LoVo (cell line): ENCODE measurements at regions not wholly inside any gene's neighbourhood (a gene's known extent, or its start where the extent isn't known, plus 50 kb on each side); places are given as distances from the start of the nearest gene placed in this dataset.
"Not testable (repeated sequence)": the region's sequence is repeated elsewhere in the genome, so short reads cannot be mapped to it uniquely, and the experiment has no call there.

Experiments used
- DNase-seq: peaks from one replicate; pipeline ENCODE4 v3.0.0-alpha.2; 2016; ENCODE audit warnings: low spot score

DNA sequence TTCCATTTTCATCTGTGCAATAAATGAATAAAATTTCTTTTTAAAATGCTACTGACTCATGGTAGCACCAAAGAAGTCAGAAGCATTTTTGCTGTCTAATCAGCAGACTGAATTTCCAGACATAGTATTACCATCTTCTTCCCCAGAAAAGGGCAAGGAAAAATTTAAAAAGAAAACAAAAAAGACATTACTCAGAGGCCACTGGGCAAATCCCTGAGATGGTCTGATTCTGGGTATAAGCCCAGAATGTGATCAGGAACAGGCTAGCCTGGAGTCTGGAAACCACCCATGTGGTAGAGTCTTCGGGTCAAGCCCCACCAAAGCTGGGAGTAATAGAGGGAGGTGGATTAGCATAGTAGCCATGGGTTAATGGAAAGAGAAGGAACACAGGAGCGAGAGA, 342.8 kb downstream of the FBXW7 start:
- no peak for DNase-seq

DNA sequence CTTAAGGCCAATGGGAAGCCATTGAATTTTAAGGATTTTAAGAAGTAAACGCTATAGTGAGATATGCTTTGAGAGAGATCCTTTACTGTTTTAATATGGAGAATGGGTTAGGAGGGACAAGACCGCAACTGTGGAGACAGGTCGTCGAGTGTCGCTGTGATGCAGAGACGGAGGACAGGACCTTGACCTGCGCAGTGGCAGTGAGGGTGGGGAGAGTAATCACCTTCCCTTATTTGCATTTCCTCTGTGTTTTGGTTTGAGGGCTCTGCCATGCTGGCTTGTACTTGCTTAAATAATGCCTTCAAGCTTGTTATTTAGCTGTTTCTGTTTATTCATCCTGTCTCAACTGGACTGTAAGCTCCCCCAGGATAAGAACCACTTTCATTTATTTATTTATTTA, 345.0 kb downstream of the FBXW7 start:
- no peak for DNase-seq

DNA sequence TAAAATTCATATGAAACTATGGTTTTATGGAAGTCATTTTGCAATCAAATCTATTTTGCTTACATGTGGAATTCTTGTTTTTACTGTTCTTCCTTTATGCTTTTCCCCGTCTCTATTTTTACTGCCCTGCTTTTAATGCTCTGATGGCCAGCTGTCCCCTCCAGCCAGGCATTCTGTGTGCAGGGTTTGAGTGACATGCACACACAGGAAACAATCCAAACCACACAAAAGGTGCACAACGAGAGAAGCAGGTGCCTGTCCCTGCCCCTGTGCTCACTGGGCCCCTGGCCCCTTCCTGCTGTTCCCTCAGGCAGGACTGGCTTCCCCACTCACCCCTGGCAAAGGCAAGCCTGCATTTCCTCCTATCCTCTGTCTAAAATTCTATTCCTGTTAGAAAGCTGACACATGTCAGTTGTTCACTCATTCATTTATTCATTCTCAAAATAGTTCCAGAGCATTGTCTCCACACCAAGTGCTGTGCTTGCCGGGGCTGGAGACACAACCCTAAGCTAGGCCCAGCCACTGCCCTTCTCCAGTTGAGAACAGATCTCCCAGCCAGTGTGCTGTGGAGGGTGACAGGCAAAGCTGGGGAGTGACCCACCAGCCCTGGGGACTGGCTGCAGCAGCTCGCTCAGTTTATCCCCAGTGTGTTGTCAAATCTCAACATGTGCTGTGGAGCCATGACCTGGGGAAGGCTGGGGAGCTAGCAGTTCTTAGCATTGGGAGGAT, 346.3 kb downstream of the FBXW7 start:
- no peak for DNase-seq

DNA sequence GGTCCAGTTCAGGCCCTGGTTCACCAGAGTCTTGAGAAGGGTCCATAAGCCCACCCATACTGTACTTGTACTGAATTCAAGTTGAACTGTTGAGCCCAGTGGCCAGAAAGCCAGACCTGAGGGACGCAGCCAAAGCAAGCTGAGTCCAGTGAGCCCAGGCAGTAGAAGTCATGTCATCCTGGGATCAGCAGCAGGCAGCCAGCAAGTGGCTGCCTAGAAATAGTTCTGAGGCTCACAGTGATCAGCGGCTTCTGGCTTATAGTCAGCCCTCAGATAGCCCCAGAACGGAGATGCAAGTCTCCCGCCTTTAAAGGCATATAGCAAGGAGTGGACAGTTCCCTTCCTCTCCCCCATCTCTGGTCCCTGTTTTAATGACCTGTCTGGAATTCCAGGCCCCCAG, 347.1 kb downstream of the FBXW7 start:
- DNase-seq = no peak

DNA sequence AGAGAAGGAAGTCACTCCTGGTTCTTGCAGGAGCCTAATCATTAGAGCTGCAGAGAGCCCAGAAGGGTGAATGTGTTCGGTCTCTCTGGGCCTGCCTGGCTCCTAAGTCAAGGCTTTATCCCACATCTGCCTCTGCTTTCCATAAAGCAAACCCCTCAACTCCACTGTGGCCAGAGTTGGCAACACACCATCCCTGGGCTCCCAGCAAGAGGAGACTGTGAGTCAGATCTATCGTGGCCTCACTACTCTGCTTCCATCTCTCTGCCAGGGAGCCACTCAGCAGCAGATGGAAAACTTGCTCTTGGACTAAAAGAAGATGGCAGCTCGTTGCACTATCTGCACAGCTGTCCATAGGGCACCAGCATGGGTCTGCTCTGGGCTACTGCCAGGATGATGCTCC, 348.2 kb downstream of the FBXW7 start:
- no peak for DNase-seq

DNA sequence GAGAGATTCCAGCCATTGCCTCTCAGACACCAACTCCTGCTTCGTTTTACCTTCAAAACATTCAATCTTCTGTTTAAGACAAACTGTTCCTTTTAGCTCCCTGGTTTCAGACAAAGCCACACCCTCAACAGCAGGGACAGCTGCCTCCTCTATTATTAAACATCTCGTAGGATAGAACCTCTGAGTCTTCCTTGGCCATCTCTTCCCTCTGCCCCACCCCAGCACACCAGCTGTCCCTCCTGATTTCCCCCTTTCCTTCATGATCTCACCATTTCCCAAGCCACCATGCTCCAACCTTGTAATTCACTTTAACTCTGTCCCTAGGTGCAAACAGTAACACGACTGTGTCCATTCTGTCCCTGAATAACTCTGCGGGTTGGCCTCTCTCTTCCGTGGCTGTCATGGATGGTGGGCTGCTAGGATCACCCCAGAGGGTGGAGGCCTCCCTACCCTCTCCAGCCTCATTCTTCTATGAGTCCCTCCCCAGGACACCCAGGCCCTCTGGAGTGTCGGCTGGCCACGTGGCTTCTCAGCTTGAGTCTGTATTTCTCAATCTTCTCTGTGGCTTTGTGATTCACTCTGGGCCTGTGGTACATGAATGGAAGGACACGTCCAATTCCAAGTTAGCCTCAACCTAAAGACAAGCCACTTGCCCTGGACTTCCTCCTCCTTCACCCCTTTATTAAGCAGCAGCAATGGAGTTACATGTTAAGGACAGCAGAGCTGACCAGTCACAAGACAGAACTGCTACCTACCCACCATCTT, 349.9 kb downstream of the FBXW7 start:
- no peak for DNase-seq

DNA sequence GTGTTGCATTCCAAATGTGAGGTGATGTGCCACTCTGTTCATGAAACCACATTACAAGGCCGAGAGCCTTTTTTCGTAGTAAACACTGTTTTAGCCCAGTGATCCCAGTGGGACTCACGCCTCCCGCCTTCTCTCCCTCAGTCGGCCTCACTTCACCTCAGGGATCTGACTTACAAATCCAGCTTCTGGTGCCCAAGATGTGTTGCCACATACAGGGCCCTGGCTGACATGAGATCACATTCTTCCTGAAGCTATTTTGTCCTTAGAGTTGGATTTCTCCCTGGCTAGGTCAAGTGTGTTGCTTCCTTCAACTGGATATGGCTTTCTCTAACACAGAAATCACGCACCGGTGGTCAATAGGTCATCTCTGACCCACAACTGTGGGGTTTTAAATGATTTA, 354.7 kb downstream of the FBXW7 start:
- DNase-seq = no peak

DNA sequence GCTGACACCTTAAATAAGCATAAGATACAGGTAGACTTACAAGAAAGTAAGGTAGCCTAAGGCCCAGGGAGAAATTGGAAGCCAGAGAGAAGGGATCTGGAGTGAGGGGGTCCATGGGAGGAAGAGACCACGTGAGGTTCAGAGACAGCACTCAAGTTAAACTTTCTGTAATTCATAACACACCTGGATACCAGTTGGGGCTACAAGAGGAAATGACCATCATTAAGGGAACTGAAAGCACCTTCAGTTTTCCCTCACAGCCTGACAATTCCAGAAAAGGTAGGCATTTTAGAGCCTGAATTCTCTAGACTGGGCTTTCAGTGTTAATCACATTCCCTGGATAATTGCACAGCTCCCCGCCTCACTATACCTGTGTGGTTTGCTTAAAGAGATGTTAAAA, 355.5 kb downstream of the FBXW7 start:
- DNase-seq = no peak

DNA sequence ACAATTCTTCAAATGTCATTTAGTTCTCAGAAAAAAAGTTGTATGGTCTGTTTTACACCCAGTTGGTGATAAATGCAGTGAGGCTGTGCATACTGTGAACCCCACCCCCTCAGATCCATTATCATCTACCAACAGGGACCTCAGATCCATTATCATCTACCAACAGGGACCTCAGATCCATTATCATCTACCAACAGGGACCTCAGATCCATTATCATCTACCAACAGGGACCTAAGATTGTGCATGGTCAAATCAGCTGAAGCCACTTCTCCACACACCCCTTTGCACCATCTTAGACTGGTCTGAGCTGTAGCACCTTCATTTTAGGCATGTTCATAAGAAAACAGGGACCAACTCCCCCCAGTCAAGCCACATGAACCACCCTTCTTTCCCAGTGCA, 358.4 kb downstream of the FBXW7 start:
- not testable (repeated sequence) for DNase-seq

DNA sequence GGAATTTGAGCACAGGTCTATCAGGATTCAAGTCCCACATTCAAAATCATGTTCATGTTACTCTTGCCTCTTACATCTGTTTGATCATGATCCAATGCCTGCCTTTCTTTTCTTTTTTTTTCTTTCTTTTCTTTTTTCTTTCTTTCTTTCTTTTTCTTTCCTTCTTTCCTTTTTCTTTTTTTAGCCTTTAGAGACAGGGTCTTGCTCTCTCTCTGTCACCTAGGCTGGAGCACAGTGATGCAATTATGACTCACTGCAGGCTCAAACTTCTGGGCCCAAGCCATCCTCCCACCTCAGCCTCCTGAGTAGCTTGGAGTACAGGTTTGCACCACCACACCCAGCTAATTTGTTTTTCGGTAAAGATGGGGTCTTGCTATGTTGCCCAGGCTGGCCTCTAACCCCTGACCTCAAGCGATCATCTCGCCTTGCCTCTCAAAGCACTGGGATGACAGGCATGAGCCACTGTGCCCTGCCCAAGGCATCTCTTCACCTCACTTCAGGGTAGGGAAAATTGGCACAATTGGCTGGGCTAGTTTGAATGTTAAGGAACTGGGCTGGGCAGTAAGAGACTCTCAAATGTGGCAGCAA, 359.2 kb downstream of the FBXW7 start:
- DNase-seq = no peak

DNA sequence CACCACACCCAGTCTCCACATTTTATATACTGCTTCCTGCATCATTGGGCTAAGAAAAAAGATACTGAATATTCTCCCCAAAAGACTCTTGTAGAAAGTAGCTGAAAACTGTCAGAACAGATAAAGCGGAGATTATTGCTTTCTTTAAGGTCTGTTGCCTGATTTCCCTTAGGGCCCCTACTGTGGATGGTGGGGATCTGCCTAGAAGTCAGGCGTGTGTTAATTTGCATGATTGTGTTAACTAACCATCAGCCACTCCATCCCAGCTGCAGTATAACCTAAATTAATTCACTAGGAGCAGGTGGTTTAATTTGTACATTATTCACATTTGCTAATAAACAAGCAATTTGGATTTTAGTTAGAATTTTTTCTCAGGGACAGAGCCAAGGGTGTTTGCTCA, 360.3 kb downstream of the FBXW7 start:
- no peak for DNase-seq

DNA sequence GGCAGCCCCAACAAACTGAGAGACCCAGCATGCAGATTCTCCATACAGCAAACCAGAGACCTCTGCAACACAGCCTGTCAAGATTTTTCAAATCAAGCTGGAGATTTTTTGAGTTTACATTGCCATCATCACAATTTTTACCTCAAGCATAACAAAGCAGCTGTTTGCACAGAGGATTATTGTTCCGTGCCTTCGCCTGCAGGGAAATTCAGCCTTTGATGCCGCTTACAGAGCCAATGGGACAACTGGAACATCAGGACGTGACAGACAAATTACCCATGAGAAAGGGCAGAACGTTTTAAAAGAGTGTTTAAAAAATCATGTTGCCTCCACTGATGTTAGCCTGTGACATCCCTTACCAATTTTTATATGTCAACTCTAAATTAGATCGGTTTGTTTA, 363.7 kb downstream of the FBXW7 start:
- no peak for DNase-seq

DNA sequence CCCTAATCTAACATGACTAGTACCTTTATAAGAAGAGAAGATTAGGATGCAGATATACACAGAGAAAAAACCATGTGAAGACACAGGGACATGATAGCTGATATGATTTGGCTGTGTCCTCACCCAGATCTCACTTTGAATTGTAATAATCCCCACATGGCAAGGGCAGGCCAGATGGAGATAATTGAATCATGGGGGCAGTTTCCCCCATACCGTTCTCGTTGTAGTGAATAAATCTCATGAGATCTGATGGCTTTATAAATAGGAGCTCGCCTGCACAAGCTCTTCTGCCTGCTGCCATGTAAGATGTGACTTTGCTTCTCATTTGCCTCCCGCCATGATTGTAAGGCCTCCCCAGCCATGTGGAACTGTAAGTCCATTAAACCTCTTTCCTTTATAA, 364.3 kb downstream of the FBXW7 start:
- DNase-seq = no peak

DNA sequence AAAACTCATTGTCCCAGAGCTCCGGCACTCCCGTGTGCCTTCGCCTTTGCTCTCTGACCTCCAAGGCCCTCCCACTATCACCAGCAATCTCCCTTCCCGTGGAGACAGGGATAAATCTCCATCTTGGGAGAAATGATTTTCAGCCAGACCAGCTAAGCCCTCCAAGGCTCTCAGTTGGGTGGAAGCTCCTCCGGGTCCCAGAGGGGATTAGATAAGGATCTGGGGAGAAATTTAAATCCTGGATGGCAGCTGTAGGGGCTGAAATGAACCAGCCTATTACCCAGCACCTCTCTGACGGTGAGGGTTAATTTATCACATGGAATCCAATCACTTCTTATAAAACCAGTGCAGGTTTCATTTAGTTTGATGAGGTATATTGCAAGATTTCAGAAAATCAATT, 366.2 kb downstream of the FBXW7 start:
- DNase-seq = no peak

DNA sequence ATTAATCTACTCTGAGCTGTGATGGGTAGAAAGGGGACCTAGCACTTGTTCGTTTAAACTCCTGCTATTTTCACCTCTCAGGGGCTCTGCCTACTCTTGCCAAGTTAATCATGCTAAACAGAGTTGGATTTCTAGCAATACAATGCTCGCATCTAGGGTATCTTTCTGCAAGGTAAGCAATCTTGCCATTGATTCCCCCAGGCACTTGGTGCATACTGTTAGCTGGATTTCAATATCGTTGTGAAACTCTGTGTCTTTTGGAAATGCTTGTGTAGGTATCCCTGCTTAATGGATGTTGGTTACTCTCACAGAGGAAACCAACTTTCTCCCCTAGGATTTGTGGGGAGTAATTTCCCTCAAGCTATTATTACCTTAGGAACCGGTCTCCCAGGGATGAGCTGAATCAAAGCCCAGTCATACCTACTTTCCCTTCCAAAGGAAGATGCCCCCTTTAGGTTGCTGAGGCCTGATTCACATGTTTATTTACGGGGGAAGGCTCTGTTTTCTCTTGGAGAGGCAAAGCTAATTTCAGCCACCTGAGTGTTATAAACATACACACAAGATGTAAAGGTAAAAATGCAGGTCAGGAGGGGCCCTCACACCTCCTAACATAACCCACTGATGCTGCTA, 366.8 kb downstream of the FBXW7 start:
- no peak for DNase-seq

DNA sequence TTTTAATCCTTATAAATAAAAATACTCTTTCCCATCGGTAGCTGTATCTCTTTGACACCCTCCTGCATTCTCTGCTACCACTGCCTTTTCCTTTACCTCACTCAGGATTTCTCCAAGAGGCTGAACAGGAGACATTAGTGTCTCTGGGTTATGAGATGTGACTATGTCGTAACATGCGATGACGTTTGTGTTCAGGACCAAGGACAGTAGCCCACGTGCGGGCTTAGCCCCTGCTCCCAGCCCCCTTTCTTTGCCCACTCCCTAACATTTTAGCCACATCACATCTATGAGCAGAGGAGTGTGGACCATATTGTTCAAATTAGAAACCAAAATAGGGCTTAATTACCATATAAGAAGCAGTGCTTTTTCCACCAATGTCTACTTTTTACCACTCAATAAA, 369.3 kb downstream of the FBXW7 start:
- no peak for DNase-seq

DNA sequence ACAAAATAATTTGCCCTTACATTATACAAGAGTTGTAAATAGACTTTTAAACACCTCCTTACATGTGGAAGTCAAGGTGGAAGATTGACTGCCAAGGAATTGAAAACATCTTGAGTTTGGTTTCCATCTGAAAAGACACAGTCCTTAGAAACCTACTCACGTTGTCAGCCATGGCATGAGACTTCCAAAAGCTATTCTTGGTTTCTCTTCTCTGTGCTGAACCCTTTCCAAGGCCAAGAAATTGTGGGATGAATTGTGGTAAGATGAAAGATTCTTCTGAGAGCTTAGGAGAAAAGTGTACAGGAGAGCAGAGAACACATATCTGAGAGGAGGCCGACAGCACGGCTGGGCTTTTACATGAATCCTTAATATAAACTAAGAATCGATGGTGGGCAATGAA, 370.0 kb downstream of the FBXW7 start:
- no peak for DNase-seq

DNA sequence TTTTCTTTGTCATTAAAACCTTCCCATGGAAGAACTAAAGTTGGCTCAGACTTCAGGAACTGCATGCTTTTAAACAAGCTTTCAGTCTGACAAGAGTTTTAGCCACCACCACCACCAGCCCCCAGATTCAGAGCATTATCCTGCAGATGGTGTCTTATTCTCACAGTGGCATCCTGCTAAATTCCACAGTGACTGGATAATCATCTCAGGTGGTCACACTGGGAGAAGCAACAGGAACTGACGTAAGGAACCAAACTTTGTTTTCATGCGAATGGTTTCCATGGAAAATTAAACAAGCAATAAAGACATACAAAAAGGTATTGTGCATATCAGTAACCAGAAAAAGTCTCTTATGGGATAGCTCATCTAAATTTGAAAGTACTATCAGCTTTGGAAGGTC, 370.7 kb downstream of the FBXW7 start:
- DNase-seq = no peak

DNA sequence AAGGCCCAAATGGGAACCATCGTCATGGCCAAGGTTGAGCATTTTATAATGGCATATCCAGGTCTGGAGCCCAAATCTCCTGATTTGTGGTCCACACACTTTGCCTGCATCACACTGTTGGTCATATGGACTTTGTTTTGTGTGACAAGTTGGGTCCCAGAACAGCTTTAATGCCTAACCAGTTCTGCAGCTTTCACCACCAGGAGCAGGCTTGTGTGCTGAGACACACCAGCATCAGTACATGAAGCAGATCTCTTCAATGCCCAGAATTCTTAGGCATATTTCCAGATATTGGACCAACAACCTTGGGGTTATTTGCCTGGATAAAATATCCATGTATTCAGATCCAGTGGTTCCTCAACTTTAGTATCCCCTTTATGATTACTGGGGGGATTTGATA, 371.3 kb downstream of the FBXW7 start:
- no peak for DNase-seq

DNA sequence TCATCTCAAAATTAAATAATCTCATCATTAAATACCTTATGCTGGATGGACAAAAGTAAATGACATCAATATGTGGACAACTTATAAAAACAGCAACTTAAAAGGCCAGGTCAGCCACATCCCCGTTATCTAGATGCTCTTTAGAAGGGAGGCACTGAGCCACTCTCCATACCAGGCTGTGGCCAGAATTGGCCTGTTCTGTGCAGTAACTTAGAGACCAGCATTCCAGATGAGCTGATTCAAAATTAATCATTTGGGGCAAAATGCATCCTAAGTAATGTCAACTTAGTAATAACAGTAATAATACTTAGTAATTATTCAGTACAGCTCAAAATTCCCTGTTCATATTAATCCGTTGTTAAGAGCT, 373.6 kb downstream of the FBXW7 start:
- DNase-seq = no peak

DNA sequence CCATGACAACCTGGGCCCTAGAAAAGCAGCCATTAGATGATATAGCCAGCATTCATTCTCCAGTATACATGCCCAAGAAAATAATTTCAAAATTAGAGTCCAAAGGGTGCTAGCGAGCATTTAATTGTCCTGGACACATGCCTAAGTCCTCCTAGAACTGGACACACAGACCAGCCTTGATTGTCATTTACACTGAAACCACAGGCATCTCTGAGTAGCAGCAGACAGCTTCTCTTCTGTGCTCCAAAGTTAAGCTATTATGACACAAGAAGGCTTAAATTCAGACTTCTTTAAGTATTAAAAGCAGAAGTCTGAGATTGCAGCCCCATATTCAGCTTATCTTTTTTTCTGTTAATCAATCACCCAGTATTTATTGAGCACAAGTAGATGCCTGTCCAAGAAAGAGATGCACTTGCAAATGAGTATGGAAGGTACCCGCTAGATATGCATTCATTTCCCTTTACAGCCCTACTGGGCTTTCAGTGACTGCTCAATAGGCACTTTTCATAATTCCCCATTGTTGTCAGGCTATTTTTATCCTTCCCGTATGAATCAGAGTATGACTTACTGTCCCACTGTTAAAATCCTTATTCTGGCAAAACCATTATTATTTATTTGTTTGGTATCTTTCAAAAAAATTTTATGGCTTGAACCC, 374.1 kb downstream of the FBXW7 start:
- DNase-seq = no peak

DNA sequence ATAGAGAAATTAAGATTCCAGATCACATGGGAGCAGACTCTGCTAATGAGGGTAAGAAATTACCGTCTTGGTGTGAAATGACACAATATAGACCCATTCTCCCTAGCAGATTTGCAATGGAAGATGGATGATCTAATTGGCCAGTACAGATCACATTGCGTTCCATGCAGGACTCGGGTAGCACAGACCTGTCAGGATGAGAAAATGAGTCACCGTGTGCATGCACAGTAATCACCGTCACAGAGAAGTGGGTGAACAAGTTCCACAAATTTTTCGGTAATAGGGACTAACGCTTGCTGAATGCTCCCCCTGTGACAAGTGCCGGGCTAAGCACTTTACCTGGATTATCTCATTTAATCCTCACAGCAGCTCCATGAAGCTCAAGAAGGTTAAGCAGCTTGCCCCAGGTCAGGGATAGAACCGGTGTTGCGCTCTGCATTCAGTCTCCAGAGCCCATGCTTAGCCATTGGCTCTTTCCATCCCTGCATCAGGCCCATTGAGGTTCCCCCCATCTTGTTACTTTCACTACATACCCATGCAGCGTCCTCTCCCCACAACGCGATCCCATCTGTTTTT, 375.6 kb downstream of the FBXW7 start:
- no peak for DNase-seq
